NCI-H82 treated with DMSO at 0.1 percent for 48 hours (cell line): ENCODE measurements at regions not wholly inside any gene's neighbourhood (a gene's known extent, or its start where the extent isn't known, plus 50 kb on each side); places are given as distances from the start of the nearest gene placed in this dataset.
"Not testable (repeated sequence)": the region's sequence is repeated elsewhere in the genome, so short reads cannot be mapped to it uniquely, and the experiment has no call there.

ENCODE experiments used
- DNase-seq: peaks from one replicate; lab custom pipeline; 2025; ENCODE audit not compliant: unreplicated experiment; lab: John Stamatoyannopoulos, UW

DNA sequence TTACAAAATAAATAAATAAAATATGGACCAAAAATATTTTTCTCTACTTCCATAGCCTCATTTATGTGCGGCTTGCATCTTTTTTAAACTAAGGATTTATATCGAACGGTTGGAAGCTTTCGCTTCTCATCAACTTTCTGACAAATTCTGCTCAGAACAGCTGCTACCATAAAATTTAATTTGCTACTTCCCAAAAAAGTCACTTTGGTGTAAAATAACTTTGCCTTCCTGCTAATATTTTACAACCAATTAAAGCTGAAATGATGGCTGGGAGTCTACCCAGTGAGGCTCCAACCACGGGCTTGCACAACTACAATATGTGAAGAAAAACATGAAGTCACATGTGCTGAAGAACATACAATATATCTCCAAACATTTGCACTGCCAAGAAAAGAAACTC is 253.1 kb upstream of the NEBL start:
- no peak for DNase-seq

DNA sequence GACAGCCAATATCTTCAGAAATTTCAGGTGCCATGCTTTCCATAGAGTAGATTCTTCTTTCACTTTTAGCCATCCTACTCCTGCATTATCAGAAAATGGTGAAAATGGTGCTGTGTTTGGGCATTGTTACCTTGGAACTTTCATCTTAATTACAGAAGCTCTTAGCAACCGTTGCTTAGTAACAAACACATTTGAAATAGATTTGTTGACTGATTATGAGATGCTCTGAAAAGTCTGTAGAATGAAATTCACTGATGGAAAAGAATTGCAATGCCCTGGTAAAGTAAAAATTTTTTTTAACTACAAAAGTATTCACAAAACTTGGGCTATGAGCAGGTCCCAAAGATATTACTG is 249.3 kb upstream of the NEBL start:
- no peak for DNase-seq

DNA sequence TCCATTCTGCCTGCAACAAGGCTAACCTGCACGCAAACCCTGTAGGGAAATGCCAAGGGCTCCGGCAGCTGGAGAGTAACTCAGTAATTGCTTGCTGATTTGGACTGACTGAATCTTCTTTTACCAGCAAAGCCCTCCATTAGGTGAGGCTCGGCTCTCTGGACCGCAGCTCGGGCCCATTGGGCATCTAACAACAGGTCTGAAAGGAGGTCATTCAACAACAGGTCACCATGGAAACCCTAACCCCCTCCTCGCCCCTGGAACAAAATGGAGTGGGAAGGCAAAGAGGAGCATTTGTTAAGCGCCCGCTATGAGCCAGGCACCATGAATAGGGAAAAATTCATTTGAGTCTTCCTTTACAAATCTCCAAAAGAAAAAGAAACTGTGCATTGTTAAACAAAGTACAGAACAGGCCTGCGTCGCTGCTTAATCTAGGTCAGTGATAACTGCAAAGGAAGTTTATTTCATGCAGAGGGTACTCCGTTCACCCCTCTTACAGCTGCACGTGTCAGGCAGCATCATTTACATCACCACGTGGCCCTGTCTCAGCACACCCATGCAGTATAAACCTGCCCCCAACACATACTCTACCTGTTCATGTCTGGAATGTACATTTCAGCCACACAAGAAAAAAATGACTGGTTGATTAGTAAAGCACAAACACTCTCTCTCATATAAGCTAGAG is 248.8 kb upstream of the NEBL start:
- no peak for DNase-seq

DNA sequence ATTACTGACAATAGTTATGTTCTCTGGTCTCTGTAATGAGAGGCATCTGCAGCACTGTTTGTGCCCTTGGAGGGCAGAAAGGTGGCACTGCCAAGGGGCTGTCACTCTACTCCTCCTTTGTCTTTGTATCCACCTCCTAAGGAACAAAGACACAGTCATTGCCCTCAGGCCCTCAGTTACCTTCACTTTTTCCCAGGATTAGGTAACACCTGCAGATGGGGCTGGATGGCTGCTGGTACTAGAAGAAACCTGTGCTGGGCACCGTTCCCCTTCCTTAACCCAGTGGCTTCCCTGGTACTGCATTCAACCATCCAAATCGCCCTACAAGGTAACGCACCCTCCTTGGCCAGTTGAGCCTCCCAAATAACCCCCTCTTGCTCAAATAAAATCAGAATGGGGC is 246.9 kb upstream of the NEBL start:
- no peak for DNase-seq

DNA sequence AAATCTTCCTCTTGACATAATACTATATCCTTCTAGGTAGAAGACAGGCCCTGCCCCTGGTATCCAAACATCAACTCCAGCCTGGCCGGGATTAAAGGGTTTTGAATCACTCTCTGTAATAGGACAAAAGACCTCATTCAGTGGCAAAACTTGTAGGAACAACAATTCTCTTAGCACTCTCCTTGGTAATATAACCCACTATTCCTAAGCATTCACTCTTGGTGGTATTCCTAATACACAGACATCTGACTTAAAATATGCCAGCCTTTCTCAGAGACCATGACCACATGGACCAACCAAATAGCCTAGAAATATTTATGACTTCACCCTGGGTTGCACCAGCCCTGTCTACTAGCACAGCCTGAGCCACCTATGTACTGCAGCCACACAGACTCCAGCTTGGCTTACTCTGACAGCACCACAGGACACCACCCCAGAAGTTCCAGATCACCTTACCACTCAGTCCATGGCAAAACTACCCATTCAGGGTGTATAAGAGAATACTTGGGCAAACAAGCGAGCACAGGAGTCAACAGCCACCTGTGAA is 244.9 kb upstream of the NEBL start:
- no peak for DNase-seq

DNA sequence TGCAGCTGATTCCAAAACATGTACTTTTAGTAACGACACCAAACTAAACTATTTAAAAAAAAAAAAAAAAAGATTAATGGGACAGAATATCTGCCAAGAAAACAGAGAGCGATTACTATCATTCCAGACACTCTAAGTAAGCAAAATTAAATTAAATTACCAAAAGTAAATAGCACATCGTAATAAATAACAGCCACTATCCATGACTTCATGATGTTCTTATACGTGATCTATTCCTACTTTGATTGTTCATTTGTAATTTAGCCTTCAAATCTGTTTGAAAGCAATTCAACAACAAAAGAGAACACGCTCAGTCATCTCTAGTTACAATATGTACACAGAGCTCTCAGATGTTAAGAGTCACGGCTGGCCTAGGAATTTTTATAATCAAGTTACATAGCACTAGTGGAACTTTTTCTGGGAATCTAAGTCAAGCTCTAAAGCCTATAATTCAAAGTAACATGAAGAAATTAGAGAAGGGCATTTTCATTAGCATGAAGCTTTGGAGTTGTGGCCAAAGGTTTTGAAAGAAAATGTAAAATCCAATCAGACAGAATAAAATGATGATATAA is 241.7 kb upstream of the NEBL start:
- DNase-seq, result no peak

DNA sequence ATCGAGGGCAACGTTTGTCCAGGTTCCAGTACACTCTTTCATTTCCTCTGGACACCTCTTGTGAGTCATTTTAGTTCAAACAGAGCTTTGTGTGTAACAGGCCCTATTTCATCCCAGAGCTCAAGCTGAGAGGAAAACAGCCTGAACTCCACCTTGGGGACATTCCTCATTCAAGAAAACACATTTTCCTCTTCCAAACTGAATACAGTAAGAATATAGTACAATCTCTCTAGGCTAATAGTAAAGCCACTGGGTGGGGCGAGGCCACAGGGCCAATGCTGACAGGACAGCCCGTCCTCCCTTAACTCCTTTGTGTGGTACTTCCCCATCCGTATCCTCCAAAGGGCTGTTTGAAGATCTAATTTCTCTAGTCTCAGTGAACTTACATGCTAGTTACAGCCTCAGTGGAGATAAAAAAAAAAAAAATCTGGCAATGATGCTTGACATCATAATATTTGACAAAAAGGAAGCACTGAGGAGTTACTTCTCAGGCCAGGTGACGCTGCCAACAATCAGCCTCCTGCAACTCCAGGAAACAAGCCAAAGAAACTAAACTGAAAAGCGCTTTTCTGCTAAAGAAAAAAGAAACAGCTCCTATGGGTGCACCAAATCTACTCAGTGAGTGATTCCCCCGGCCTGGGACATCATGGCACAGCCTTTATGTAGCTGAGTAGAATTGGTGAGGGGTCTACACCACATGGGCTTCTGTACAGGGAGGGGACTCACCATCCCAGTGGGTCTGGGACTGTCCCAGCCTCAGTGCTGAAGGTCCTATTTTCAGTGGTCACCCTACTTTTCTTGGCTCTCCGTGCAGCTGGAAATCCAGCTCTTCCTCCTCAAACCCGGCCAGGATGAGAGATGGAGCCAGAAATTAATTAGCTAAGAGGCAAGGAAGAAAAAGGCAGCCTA is 238.2 kb upstream of the NEBL start:
- no peak for DNase-seq

DNA sequence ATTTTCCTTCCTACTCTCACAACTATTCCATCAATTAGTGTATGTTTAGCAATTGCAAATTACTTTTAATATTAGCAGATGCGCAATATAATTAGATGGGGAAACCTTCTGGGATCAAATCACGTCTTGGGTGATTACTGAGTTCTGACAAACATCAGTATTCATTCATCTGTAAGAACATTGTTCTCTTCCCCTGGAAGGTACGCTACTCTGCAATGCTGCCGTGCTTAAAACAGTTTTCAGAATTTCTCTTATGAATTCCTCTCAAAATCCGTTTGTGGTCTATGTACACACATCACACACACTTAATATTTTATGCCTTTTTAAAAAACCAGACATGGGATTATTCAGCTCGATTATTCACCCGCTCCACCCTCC is 237.5 kb upstream of the NEBL start:
- DNase-seq, result no peak

DNA sequence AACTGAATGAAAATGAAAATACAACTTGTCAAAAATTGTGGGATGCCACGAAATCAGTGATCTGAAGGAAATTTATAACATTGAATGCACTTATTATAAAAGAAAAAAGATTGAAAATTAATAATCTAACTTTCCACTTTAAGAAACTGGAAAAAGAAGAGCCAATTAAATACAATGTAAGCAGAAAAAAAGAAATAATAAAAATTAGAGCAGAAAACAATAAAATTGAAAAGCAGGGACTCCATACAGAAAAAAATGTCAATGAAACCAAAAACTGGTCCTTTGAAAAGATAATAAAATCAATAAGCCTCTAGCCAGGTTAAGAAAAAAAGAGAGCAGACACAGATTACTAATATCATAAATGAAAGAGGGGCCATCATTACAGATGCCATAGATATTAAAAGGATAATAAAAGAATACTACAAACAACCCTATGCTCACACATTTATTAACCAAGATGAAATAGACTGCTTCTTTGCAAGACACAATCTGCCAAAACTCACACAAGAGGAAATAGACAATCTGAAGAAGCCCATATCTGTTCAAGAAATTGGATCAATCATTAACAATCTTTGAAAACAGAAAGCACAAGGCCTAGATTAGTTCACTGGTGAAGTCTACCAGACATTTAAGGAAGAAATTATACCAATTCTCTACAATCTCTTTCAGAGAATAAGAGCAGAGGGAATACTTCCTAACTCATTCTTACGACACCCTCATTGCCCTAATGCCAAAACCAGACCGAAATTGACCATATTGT is 233.8 kb upstream of the NEBL start:
- DNase-seq, result no peak

DNA sequence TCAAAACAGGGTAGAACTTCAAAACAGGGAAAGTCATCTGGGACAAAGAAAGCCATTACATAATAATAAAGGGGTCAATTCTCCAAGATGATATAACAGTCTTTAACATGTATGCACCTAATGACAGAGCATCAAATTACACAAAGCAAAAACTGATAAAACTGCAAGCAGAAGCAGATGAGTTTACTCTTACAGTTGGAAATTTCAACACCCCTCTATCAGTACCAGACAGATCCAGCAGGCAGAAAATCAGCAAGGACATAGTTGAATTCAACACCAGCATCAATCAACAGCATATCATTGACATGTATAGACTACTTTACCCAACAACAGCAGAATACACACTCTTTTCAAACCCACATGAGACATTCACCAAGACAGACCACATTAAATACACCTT is 233.0 kb upstream of the NEBL start:
- no peak for DNase-seq

DNA sequence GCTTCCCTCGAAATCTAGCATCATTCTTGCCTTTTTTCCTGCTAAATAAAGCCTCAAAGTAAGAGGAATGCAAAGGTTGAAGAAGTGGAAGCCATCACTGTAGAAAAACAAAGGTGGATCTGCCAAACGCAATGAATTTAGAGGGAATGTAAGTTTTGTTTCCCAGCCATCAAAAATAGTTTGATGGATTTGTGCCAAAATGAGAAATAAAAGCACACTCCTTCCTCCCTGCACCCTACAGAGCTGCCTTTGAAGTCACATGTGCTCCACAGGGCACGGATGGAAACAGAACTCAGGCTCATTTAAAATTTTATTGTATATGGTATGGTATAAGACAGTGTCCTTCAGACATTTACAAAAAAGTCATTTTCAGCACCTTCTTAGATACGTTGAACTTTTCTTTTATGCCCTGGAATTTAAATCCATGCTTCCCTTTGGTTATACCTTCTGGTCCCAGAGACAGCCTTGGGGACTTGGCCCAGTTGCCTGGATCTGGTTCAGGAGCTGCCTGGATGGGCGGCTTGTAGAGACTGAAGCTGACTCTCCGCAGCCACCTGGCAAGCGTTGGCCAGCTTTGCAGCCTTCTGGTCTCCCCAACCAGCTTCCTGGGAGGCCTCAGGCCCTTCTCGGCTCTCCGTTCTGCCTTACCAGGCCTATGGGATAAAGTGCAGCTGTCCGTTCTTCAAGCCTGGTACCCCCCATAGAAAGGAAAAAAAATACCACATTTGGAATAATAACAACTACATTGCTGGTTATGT is 228.5 kb upstream of the NEBL start:
- no peak for DNase-seq

DNA sequence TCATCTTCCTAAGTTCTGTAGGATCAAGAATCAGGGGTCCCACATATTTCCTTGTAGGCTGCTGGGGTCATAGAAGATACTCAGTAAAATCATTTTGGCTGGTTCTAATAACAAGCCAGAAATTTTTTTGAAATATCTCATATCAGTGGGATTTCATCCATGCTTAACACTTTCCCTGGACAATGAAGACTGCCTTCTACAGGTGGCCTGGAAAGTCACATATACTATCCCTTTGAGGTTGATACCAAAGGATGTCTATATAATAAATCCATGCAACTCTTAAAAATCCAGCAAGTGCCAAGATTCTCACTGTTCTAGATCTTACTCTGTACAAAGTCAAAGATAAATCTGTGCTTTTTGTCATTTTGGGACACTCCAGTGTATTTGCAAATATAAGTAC is 225.8 kb upstream of the NEBL start:
- no peak for DNase-seq

DNA sequence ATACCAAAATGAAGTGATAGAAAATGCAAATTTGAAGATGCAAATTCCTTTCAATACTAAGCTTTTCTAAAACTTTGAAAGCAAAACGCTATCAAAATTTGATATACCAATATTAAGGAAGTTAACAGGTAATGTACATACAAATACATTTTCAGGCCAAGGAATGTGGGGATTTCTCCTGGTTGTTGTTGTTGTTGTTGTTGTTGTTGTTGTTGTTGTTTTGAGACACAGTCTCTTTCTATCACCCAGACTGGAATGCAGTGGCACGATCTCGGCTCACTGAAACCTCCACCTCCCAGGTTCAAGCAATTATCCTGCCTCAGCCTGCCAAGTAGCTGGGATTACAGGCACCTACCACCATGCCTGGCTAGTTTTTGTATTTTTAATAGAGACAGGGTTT is 224.7 kb upstream of the NEBL start:
- not testable (repeated sequence) for DNase-seq

DNA sequence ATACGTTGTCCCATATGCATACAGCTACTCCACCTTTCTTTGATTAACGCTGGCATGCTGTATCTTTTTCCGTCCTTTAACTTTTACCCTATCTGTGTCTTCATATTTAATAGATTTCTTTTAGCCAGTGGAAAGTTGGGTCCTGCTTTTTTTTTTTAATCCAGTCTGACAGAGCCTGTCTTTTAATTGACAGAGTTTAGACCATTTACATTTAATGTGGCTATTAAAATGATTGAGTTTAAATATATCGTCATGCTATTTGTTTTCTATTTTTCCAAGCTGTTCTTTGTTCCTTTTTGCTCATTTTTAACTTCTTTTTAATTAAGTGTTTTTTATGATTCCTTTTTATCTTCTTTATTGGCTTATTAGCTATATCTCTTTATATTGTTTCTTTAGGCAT is 217.6 kb upstream of the NEBL start:
- DNase-seq, result no peak

DNA sequence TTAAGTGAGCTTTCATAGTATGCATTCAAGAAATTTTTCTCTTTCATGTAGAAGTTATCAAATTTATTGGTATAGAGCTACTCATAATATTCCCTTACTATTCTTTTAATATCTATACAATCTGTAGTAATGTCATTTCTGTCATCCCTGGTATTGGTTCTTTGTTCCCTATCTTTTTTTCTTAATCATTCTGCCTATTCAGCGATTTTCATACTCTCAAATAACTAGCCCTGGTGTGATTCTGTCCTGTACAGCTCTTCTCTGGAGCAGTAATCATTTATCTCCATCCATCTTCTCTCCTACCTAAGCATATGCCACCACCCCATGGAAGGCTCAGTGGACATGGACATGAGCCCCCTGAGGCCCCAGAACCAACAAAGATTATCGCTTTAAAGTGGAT is 213.2 kb upstream of the NEBL start:
- no peak for DNase-seq

DNA sequence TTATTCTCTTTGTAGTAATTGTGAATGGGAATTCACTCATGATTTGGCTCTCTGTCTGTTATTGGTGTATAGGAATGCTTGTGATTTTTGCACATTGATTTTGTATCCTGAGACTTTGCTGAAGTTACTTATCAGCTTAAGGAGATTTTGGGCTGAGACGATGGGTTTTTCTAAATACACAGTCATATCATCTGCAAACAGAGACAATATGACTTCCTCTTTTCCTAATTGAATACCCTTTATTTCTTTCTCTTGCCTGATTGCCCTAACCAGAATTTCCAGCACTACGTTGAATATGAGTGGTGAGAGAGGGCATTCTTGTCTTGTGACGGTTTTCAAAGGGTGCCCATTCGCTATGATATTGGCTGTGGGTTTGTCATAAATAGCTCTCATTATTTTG is 209.8 kb upstream of the NEBL start:
- DNase-seq, result not testable (repeated sequence)

DNA sequence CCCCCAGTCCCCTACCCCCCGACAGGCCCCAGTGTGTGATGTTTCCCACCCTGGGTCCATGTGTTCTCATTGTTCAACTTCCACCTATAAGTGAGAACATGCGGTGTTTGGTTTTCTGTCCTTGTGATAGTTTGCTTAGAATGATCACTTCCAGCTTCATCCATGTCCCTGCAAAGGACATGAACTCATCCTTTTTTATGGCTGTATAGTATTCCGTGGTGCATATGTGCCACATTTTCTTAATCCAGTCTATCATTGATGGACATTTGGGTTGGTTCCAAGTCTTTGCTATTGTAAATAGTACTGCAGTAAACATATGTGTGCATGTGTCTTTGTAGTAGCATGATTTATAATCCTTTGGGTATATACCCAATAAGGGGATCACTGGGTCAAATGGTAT is 208.2 kb upstream of the NEBL start:
- DNase-seq, result not testable (repeated sequence)

DNA sequence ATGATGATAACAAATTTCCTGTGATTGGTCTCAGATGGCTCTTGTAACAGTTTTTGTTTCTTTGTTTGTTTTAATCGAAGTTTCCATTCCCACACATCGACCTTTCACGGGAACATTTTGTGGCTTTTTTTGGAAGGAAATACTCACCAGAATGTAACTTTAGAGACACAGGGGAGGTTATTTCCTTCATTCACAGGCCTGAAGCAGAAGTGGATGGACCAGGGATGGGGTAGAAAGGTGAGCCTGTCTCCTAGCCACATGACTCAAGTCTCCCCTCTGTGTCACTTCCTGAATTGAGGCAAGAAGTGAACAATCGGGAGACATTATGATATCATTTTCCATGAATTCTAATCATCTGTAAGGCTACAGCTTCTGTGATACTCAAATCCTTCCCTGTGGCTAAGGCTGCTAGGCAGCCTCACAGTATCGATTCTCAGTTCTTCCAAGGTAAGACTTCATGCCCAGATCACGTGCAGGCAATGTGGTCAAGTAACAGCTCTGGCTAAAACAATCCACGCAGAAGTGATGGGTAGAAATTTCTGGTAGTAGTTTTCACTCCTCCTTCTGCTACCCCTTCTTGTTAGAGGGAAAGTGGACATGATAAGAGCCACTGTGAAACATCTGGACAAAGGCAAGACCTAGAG is 203.9 kb upstream of the NEBL start:
- DNase-seq, result no peak

DNA sequence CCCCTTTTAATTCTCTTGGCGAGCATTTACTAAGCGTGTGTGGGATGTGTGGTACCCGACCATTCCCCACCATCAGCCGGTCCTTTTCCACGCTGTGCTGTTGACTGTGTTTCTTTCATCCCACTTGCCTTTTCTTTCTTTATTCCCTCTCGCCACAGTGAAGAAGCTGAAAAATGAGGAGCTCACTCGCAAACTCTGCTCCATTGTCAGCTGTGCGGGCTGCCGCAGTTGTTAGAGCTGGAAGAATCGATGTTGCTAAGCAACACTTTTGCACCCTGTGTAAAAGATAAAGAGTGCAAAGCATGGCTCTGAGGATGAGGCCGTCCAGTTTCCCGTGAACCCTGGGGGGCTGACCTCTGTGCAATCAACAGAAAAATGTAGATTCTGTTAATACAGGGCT is 203.1 kb upstream of the NEBL start:
- no peak for DNase-seq
